Vagina (tissue), 2 donors: ENCODE measurements at regions not wholly inside any gene's neighbourhood (a gene's known extent, or its start where the extent isn't known, plus 50 kb on each side); places are given as distances from the start of the nearest gene placed in this dataset.

Experiments used
- DNase-seq, 2 donors: peaks; one replicate each; pipeline ENCODE4 v3.0.0-alpha.2; 2017; ENCODE audit errors: extremely low spot score in 2 of 2
- H3K27ac ChIP-seq: fragments of 200-600 bp; sonication (generic); one replicate; pipeline ENCODE4 v1.5.1; 2019
- H3K27me3 ChIP-seq: fragments of 200-600 bp; sonication (generic); one replicate; pipeline ENCODE4 v1.5.1; 2019
- H3K36me3 ChIP-seq, 2 donors: fragments of 200-600 bp; sonication (generic); one replicate each; pipeline ENCODE4 v1.5.1; 2017 to 2019
- H3K4me1 ChIP-seq: fragments of 200-600 bp; sonication (generic); one replicate; pipeline ENCODE4 v1.5.1; 2019
- H3K4me3 ChIP-seq, 2 donors: fragments of 200-600 bp; sonication (generic); 1 replicate in 1 of 2; 2 replicates in 1 of 2; pipeline ENCODE4 v1.5.1; 2016 to 2019
- H3K9me3 ChIP-seq: fragments of 200-600 bp; sonication (generic); one replicate; pipeline ENCODE4 v1.5.1; 2019
- POLR2A ChIP-seq, 2 donors: fragments of 450-650 bp; IDR thresholded peaks; one replicate each; pipeline ENCODE4 v1.6.1; 2017; ENCODE audit warnings: antibody characterized with exemption in 2 of 2, mild to moderate bottlenecking in 2 of 2, moderate library complexity in 2 of 2
- POLR2AphosphoS5 ChIP-seq, 2 donors: sonication (generic); formaldehyde crosslinking; IDR thresholded peaks; one replicate each; pipeline ENCODE4 v1.9.0; 2017; ENCODE audit warnings: antibody characterized with exemption in 2 of 2, mild to moderate bottlenecking in 2 of 2, low read depth in 1 of 2; ENCODE audit not compliant: insufficient read depth in 1 of 2
- intact Hi-C: fragments of 100-400 bp; cut with DNase I; formaldehyde crosslinking; loops from one replicate; pipeline ENCODE4 v1.15.1; 2023
- TF ChIP-seq, protein P1 (sequence below), 3 experiments: fragments of 450-650 bp in 2 of 3; fragments of 200-600 bp in 1 of 3; sonication (generic) in 1 of 3; IDR thresholded peaks; one replicate each; pipeline ENCODE4 v1.5.1; 2017 to 2019; ENCODE audit warnings: antibody characterized with exemption in 3 of 3, mild to moderate bottlenecking in 2 of 3, moderate library complexity in 2 of 3

DNA sequence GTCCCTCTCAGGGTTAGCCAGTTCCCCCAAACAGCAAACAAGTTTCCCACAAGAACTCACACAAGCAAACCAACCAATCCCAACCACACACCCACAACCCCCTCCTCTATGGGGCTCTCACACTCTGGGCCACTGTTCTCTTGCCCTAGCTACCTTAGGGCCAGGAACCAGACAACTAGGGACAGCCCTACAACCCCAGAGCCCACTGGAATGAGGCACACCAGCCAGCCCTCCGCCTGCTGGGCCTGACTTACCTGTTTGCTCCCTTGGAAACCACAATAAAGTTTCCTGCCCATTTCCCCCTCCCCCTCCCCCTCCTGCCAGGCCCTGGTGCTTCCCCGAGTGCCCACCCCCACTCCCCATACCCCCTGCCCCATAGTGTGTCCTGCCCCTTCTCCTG lies 132.6 kb downstream of the WDR11 start:
- DNase-seq = peak in 1 of 2 donors; percentile 77
- intact Hi-C loops = no loop called here
- Histone ChIP-seq H3K27ac (no peak overlapping the region), H3K4me1 (peaks cover 16% of the 10 kb centered on the region), H3K9me3 (no peaks in the 10 kb centered on the region), H3K36me3 (no peaks in the 10 kb centered on the region), H3K27me3 (no peaks in the 10 kb centered on the region), H3K4me3 (no peak overlapping the region)
- TF ChIP-seq POLR2A (IDR thresholded peaks at IDR 0.05) (no peak), POLR2AphosphoS5 (IDR thresholded peaks at IDR 0.05; ENCODE audit: insufficient read depth in 1 of 2, low read depth in 1 of 2) (no peak)
- TF ChIP-seq, protein P1, sequence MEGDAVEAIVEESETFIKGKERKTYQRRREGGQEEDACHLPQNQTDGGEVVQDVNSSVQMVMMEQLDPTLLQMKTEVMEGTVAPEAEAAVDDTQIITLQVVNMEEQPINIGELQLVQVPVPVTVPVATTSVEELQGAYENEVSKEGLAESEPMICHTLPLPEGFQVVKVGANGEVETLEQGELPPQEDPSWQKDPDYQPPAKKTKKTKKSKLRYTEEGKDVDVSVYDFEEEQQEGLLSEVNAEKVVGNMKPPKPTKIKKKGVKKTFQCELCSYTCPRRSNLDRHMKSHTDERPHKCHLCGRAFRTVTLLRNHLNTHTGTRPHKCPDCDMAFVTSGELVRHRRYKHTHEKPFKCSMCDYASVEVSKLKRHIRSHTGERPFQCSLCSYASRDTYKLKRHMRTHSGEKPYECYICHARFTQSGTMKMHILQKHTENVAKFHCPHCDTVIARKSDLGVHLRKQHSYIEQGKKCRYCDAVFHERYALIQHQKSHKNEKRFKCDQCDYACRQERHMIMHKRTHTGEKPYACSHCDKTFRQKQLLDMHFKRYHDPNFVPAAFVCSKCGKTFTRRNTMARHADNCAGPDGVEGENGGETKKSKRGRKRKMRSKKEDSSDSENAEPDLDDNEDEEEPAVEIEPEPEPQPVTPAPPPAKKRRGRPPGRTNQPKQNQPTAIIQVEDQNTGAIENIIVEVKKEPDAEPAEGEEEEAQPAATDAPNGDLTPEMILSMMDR (IDR thresholded peaks at IDR 0.05) = no peak

DNA sequence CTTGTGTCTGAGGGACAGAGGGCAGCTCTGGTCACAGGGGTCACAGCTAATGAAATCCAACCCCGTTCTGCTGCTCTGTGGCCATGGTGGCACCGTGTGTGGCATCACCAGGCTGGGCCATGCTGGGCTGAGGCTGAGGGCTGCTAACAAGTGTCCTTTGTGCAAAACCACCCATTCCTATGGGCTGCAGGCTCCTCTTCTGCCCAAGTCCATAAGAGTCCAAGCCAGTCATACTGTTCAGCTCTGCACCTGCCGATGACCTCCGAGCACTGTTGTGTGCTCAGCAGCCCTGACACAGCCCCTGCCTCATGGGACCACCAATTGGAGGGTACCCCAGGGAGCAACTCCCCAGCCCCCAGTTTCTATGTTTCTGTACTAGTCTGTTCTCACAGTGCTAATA lies 133.1 kb downstream of the WDR11 start:
- Histone ChIP-seq H3K4me1 (peaks cover 11% of the 10 kb centered on the region), H3K36me3 (no peaks in the 10 kb centered on the region), H3K27me3 (no peaks in the 10 kb centered on the region), H3K27ac (no peak overlapping the region), H3K4me3 (no peak overlapping the region), H3K9me3 (no peaks in the 10 kb centered on the region)
- no peak for TF ChIP-seq POLR2AphosphoS5 (IDR thresholded peaks at IDR 0.05; ENCODE audit: insufficient read depth in 1 of 2, low read depth in 1 of 2)
- TF ChIP-seq, protein P1 (IDR thresholded peaks at IDR 0.05) = no peak
- no peak for TF ChIP-seq POLR2A (IDR thresholded peaks at IDR 0.05)
- peak; percentile 49 to 71 for DNase-seq
- intact Hi-C loops = no loop called here

DNA sequence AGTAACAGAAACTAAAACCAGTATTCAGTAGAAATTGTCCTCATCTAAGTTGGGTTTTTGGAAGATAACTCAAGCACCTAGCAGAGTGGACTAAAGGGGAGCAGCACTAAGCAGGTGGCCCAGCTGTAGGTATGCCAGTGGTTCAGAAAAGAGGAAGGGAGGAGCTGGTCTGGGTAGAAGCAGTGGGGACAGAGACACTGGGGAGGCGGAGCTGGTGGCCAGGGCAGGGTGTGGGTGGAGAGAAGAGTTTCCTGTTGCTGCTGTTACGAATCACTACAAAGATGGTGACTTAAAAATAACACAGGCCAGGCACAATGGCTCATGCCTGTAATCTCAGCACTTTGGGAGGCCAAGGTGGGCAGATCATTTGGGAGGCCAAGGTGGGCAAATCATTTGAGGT lies 136.2 kb downstream of the WDR11 start:
- Histone ChIP-seq H3K4me3 (no peak overlapping the region), H3K27ac (no peak overlapping the region), H3K4me1 (no peaks in the 10 kb centered on the region), H3K36me3 (no peaks in the 10 kb centered on the region), H3K27me3 (no peaks in the 10 kb centered on the region), H3K9me3 (no peaks in the 10 kb centered on the region)
- peak; percentile 40 to 52 for DNase-seq
- TF ChIP-seq POLR2AphosphoS5 (IDR thresholded peaks at IDR 0.05; ENCODE audit: insufficient read depth in 1 of 2, low read depth in 1 of 2) = no peak
- TF ChIP-seq POLR2A (IDR thresholded peaks at IDR 0.05) = no peak
- TF ChIP-seq, protein P1 (IDR thresholded peaks at IDR 0.05) = no peak
- intact Hi-C loops = no loop called here

DNA sequence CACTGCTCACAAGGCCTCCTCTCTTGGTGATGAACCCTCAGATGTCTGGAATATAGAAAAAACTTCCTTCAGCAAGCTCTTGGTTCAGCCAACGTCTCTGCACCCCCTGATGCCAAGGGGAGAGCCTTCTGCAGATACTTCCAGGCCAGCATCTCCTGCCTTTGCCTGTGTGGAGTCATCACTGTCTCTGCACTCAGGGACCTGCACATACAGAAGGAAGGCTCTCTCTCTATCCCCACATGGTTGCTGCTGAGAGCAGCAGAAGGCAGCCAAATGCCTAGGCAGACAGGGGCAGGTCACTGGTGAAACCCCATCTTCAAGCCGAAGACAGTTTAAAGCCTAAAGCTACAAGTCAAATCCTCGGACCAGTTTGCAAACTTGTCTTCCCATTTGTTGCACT lies 137.6 kb downstream of the WDR11 start:
- Histone ChIP-seq H3K4me1 (no peaks in the 10 kb centered on the region), H3K4me3 (no peak overlapping the region), H3K27ac (no peak overlapping the region), H3K9me3 (no peaks in the 10 kb centered on the region), H3K27me3 (no peaks in the 10 kb centered on the region), H3K36me3 (no peaks in the 10 kb centered on the region)
- intact Hi-C loops = no loop called here
- peak; percentile 34 to 52 for DNase-seq
- TF ChIP-seq POLR2A (IDR thresholded peaks at IDR 0.05) (no peak), POLR2AphosphoS5 (IDR thresholded peaks at IDR 0.05; ENCODE audit: insufficient read depth in 1 of 2, low read depth in 1 of 2) (no peak)
- TF ChIP-seq, protein P1 (IDR thresholded peaks at IDR 0.05) = no peak

DNA sequence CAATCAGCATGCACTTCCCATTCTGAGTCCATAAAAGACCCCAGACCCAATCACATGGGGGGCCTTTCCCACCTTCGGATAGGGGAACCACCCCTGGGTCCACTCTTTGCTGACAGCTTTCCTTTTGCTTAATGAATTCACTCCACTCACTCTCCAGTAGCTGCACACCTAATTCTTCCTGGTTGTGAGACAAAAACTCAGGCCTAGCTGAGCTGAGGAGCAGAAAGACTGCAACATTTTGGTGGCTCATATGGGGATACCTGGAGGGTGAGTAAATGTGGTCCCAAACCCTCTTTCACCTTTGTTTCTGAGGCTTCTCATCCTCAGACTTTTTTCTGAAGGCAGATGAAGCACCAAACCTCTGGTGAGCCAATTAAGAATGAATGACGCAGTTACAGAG lies 138.1 kb downstream of the WDR11 start:
- Histone ChIP-seq H3K27me3 (no peaks in the 10 kb centered on the region), H3K4me1 (no peaks in the 10 kb centered on the region), H3K27ac (no peak overlapping the region), H3K4me3 (no peak overlapping the region), H3K9me3 (no peaks in the 10 kb centered on the region), H3K36me3 (no peaks in the 10 kb centered on the region)
- no peak for TF ChIP-seq POLR2A (IDR thresholded peaks at IDR 0.05)
- no peak for TF ChIP-seq POLR2AphosphoS5 (IDR thresholded peaks at IDR 0.05; ENCODE audit: insufficient read depth in 1 of 2, low read depth in 1 of 2)
- TF ChIP-seq, protein P1 (IDR thresholded peaks at IDR 0.05) = no peak
- intact Hi-C loops = no loop called here
- no peak for DNase-seq
